K562 (cell line): ENCODE measurements at regions not wholly inside any gene's neighbourhood (a gene's known extent, or its start where the extent isn't known, plus 50 kb on each side); places are given as distances from the start of the nearest gene placed in this dataset.

Experiments
- FOXA1 ChIP-seq: fragments of 450-650 bp; IDR thresholded peaks from 2 replicates; pipeline ENCODE4 v1.6.1; 2016; ENCODE audit warnings: mild to moderate bottlenecking, borderline replicate concordance
- HMG20B ChIP-seq: fragments of 250-450 bp; sonication (Bioruptor Pico); IDR thresholded peaks from 2 replicates; pipeline ENCODE4 v1.5.0; 2021; ENCODE audit warnings: mild to moderate bottlenecking
- HMGXB4 ChIP-seq: sonication (generic); formaldehyde crosslinking; IDR thresholded peaks from 2 replicates; pipeline ENCODE4 v1.8.1; 2023; ENCODE audit warnings: mild to moderate bottlenecking, missing genetic modification reagents
- MXI1 ChIP-seq: IDR thresholded peaks from 2 replicates; pipeline ENCODE4 v1.6.1; 2011; ENCODE audit warnings: low read depth, mild to moderate bottlenecking, improper control_type of control experiment, low read length
- NR4A1 ChIP-seq, 2 experiments: fragments of 250-450 bp in 1 of 2; fragments of 450-650 bp in 1 of 2; sonication (Bioruptor Pico) in 1 of 2; IDR thresholded peaks; 2 replicates each; pipeline versions ENCODE4 v1.4.0 to v1.6.1; 2016 to 2020; ENCODE audit warnings: mild to moderate bottlenecking in 2 of 2, missing compliant biosample characterization in 1 of 2, missing genetic modification characterization in 1 of 2, moderate library complexity in 1 of 2
- PREB ChIP-seq: sonication (generic); formaldehyde crosslinking; IDR thresholded peaks from 2 replicates; pipeline ENCODE4 v1.8.1; 2023; ENCODE audit warnings: mild to moderate bottlenecking, missing genetic modification reagents
- RBM34 ChIP-seq: fragments of 200-400 bp; formaldehyde crosslinking; IDR thresholded peaks from 2 replicates; pipeline ENCODE4 v1.6.1; 2018; ENCODE audit warnings: low read length, borderline replicate concordance; ENCODE audit not compliant: insufficient read depth
- SRF ChIP-seq, 2 experiments: fragments of 250-450, 450-650 bp in 1 of 2; sonication (Bioruptor Pico) in 1 of 2; sonication (generic) in 1 of 2; formaldehyde crosslinking; IDR thresholded peaks; 2 replicates each; pipeline versions ENCODE4 v1.5.0 to v1.5.1; 2020 to 2022; ENCODE audit warnings: mild to moderate bottlenecking in 1 of 2, missing genetic modification reagents in 1 of 2
- TEAD1 ChIP-seq, 2 experiments: fragments of 450-650 bp in 1 of 2; sonication (generic) in 1 of 2; formaldehyde crosslinking; IDR thresholded peaks; 2 replicates each; pipeline versions ENCODE4 v1.4.0 to v1.8.0; 2020 to 2022; ENCODE audit warnings: mild to moderate bottlenecking in 2 of 2, missing genetic modification reagents in 1 of 2
- TFAP4 ChIP-seq: sonication (generic); formaldehyde crosslinking; IDR thresholded peaks from 2 replicates; pipeline ENCODE4 v1.8.0; 2022; ENCODE audit warnings: missing genetic modification reagents, mild to moderate bottlenecking, moderate library complexity, borderline replicate concordance
- THRA ChIP-seq: fragments of 450-650 bp; IDR thresholded peaks from 2 replicates; pipeline ENCODE4 v1.6.1; 2017; ENCODE audit warnings: mild to moderate bottlenecking, moderate library complexity
- TSHZ1 ChIP-seq: fragments of 250-450 bp; sonication (Bioruptor Pico); IDR thresholded peaks from 2 replicates; pipeline ENCODE4 v1.4.0; 2020; ENCODE audit warnings: mild to moderate bottlenecking, moderate library complexity
- WHSC1 ChIP-seq: IDR thresholded peaks from one replicate; pipeline ENCODE4 v1.6.1; 2012; ENCODE audit warnings: low read length, control low read depth, inconsistent platforms
- ZBTB9 ChIP-seq: fragments of 450-650 bp; formaldehyde crosslinking; IDR thresholded peaks from 2 replicates; pipeline ENCODE4 v1.4.0; 2020; ENCODE audit warnings: mild to moderate bottlenecking, moderate library complexity
- ZFP30 ChIP-seq: fragments of 250-450 bp; sonication (Bioruptor Pico); IDR thresholded peaks from 2 replicates; pipeline ENCODE4 v1.8.0; 2022; ENCODE audit warnings: moderate library complexity, mild to moderate bottlenecking, inconsistent platforms, borderline replicate concordance

- TF ChIP-seq SRF (CRISPR knock-in tag; IDR thresholded peaks at IDR 0.05) (peak in 1 of 2 experiments; percentile 76; a peak in 2 of 4 replicates), NR4A1 (CRISPR knock-in tag; IDR thresholded peaks at IDR 0.05) (no peak), NR4A1 (tag; IDR thresholded peaks at IDR 0.05) (peak; percentile 68; the same call in 1 of the 2 replicates), MXI1 (peak; percentile 41; the same call in 1 of the 2 replicates), ZFP30 (CRISPR knock-in tag) (no peak), TFAP4 (CRISPR knock-in tag) (peak; percentile 90), THRA (no peak), TSHZ1 (no peak), RBM34 (no peak), TEAD1 (CRISPR knock-in tag; IDR thresholded peaks at IDR 0.05) (0 out of 4 replicates have a peak, but pooled peaks have one; percentile 48 to 65), HMG20B (CRISPR knock-in tag) (no peak), PREB (CRISPR knock-in tag) (no peak), HMGXB4 (CRISPR knock-in tag) (no peak), WHSC1 (no peak), FOXA1 (no peak), ZBTB9 (CRISPR knock-in tag) (peak; percentile 35; the same call in 1 of the 2 replicates)
Measured at GRCh38 chr1:8197493-8198282, 120.2 kb upstream of the SLC45A1 start (continued).
